OCI-LY1 (cell line): ENCODE measurements at regions not wholly inside any gene's neighbourhood (a gene's known extent, or its start where the extent isn't known, plus 50 kb on each side); places are given as distances from the start of the nearest gene placed in this dataset.

Experiments used
- CTCF ChIP-seq: fragments of 200-600 bp; sonication (generic), shearing (Covaris generic); IDR thresholded peaks from 2 replicates; pipeline ENCODE4 v1.5.1; 2017; ENCODE audit warnings: mild to moderate bottlenecking, antibody characterized with exemption, low read length, moderate library complexity, mixed read lengths
- EZH2 ChIP-seq: fragments of 200-600 bp; sonication (generic), shearing (Covaris generic); IDR thresholded peaks from 2 replicates; pipeline ENCODE4 v1.8.0; 2017; ENCODE audit warnings: borderline replicate concordance, mixed run types, mild to moderate bottlenecking, antibody characterized with exemption, low read length, moderate library complexity, mixed read lengths

GRCh38 chr5:15183520-15183919, 311.9 kb upstream of the ANKH start:
- TF ChIP-seq CTCF (no peak), EZH2 (no peak)
